PC-9 (cell line): ENCODE measurements at regions not wholly inside any gene's neighbourhood (a gene's known extent, or its start where the extent isn't known, plus 50 kb on each side); places are given as distances from the start of the nearest gene placed in this dataset.

Source experiments
- EZH2 ChIP-seq: fragments of 200-600 bp; sonication (generic); IDR thresholded peaks from 2 replicates; pipeline ENCODE4 v1.8.0; 2017; ENCODE audit warnings: antibody characterized with exemption, low read depth
- TF ChIP-seq, protein P1 (sequence below): fragments of 200-600 bp; sonication (generic); conservative IDR thresholded peaks from 2 replicates; pipeline ENCODE4 v1.6.1; 2017; ENCODE audit warnings: mixed run types, antibody characterized with exemption, mild to moderate bottlenecking, moderate library complexity

DNA sequence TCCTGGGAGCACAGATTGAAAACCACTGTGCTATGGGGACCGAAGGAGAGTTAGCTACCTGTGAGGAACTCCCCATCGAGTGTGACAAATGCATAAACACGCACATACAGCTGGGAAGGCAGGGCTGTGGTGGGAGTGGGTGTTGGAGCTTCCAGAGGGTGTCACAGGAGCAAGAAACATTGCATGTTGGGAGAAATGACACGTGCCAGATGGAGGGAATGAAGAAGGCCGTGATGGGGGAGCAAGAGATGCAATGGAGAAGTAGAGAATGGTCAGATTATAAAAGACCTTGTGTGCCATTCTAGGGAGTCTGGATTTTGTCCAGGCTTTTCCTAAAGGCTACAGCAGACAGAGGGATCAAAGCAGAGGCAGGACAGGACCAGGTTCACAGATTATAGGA, 91.1 kb upstream of the NDUFV2 start:
- TF ChIP-seq, protein P1, sequence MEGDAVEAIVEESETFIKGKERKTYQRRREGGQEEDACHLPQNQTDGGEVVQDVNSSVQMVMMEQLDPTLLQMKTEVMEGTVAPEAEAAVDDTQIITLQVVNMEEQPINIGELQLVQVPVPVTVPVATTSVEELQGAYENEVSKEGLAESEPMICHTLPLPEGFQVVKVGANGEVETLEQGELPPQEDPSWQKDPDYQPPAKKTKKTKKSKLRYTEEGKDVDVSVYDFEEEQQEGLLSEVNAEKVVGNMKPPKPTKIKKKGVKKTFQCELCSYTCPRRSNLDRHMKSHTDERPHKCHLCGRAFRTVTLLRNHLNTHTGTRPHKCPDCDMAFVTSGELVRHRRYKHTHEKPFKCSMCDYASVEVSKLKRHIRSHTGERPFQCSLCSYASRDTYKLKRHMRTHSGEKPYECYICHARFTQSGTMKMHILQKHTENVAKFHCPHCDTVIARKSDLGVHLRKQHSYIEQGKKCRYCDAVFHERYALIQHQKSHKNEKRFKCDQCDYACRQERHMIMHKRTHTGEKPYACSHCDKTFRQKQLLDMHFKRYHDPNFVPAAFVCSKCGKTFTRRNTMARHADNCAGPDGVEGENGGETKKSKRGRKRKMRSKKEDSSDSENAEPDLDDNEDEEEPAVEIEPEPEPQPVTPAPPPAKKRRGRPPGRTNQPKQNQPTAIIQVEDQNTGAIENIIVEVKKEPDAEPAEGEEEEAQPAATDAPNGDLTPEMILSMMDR = no peak
- TF ChIP-seq EZH2 = no peak
